IPS DF 19.7 (cell line): ENCODE measurements at regions not wholly inside any gene's neighbourhood (a gene's known extent, or its start where the extent isn't known, plus 50 kb on each side); places are given as distances from the start of the nearest gene placed in this dataset.
"Not testable (repeated sequence)": the region's sequence is repeated elsewhere in the genome, so short reads cannot be mapped to it uniquely, and the experiment has no call there.

Source experiments
- DNase-seq: peaks from one replicate; pipeline ENCODE4 v3.0.0-alpha.2; 2013; ENCODE audit warnings: low read depth, low spot score

GRCh38 chr14:59057551-59057950, 130.9 kb upstream of the DAAM1 start:
- no peak for DNase-seq

GRCh38 chr14:59058776-59059175, 129.7 kb upstream of the DAAM1 start:
- DNase-seq, result not testable (repeated sequence)

GRCh38 chr14:59060841-59061240, 127.6 kb upstream of the DAAM1 start:
- DNase-seq, result no peak

GRCh38 chr14:59061292-59061691, 127.2 kb upstream of the DAAM1 start:
- DNase-seq, result no peak

GRCh38 chr14:59063259-59063658, 125.2 kb upstream of the DAAM1 start:
- no peak for DNase-seq

GRCh38 chr14:59067127-59067894, 121.2 kb upstream of the DAAM1 start:
- DNase-seq, result no peak

GRCh38 chr14:59069163-59069854, 119.2 kb upstream of the DAAM1 start:
- DNase-seq, result no peak

- no peak for DNase-seq
Measured at GRCh38 chr14:59075506-59075905, 113.0 kb upstream of the DAAM1 start.

- DNase-seq, result no peak
Measured at GRCh38 chr14:59081720-59082119, 106.7 kb upstream of the DAAM1 start.

GRCh38 chr14:59085207-59085739, 103.2 kb upstream of the DAAM1 start:
- DNase-seq, result no peak

- no peak for DNase-seq
Measured at GRCh38 chr14:59086241-59086882, 102.1 kb upstream of the DAAM1 start.

GRCh38 chr14:59087240-59087639, 101.2 kb upstream of the DAAM1 start:
- DNase-seq, result no peak

- DNase-seq, result no peak
Measured at GRCh38 chr14:59087711-59088110, 100.8 kb upstream of the DAAM1 start.

- no peak for DNase-seq
Measured at GRCh38 chr14:59090572-59090971, 97.9 kb upstream of the DAAM1 start.

GRCh38 chr14:59091404-59091803, 97.1 kb upstream of the DAAM1 start:
- DNase-seq, result no peak

GRCh38 chr14:59091976-59092375, 96.5 kb upstream of the DAAM1 start:
- DNase-seq, result no peak

- no peak for DNase-seq
Measured at GRCh38 chr14:59093902-59094301, 94.6 kb upstream of the DAAM1 start.

- DNase-seq, result no peak
Measured at GRCh38 chr14:59096303-59096702, 92.2 kb upstream of the DAAM1 start.

GRCh38 chr14:59097681-59098080, 90.8 kb upstream of the DAAM1 start:
- DNase-seq, result no peak

- DNase-seq, result no peak
Measured at GRCh38 chr14:59098377-59098776, 90.1 kb upstream of the DAAM1 start.

GRCh38 chr14:59100205-59100604, 88.3 kb upstream of the DAAM1 start:
- DNase-seq, result no peak

GRCh38 chr14:59101476-59101875, 87.0 kb upstream of the DAAM1 start:
- DNase-seq, result no peak
